Immature natural killer cell (primary cell): ENCODE measurements at regions not wholly inside any gene's neighbourhood (a gene's known extent, or its start where the extent isn't known, plus 50 kb on each side); places are given as distances from the start of the nearest gene placed in this dataset.
"Not testable (repeated sequence)": the region's sequence is repeated elsewhere in the genome, so short reads cannot be mapped to it uniquely, and the experiment has no call there.

Experiments used
- DNase-seq, 3 donors: peaks; one replicate each; pipeline ENCODE4 v3.0.0; 2022; ENCODE audit warnings: mixed read lengths in 1 of 3
- H3K27ac Mint-ChIP-seq, 6 donors: one replicate each; pipeline ENCODE4 v1.8.0; 2020; ENCODE audit warnings: mixed read lengths in 6 of 6, mild to moderate bottlenecking in 5 of 6, inconsistent platforms in 4 of 6, moderate library complexity in 3 of 6
- H3K27me3 Mint-ChIP-seq, 3 donors: one replicate each; pipeline ENCODE4 v1.8.0; 2020 to 2021; ENCODE audit warnings: low read depth in 3 of 3, mild to moderate bottlenecking in 3 of 3, mixed read lengths in 3 of 3, moderate library complexity in 3 of 3, inconsistent platforms in 1 of 3
- H3K36me3 Mint-ChIP-seq, 3 donors: one replicate each; pipeline ENCODE4 v1.8.0; 2020; ENCODE audit warnings: mixed read lengths in 3 of 3, inconsistent platforms in 2 of 3, mild to moderate bottlenecking in 2 of 3
- H3K4me1 Mint-ChIP-seq, 2 donors: one replicate each; pipeline ENCODE4 v1.8.0; 2020; ENCODE audit warnings: inconsistent platforms in 2 of 2, mild to moderate bottlenecking in 2 of 2, mixed read lengths in 2 of 2, moderate library complexity in 1 of 2
- H3K4me3 Mint-ChIP-seq, 5 donors: one replicate each; pipeline ENCODE4 v1.8.0; 2020; ENCODE audit warnings: mild to moderate bottlenecking in 5 of 5, mixed read lengths in 5 of 5, inconsistent platforms in 3 of 5, moderate library complexity in 3 of 5
- H3K9me3 Mint-ChIP-seq, 6 donors: one replicate each; pipeline ENCODE4 v1.8.0; 2020; ENCODE audit warnings: mild to moderate bottlenecking in 6 of 6, mixed read lengths in 6 of 6, inconsistent platforms in 4 of 6, moderate library complexity in 3 of 6

DNA sequence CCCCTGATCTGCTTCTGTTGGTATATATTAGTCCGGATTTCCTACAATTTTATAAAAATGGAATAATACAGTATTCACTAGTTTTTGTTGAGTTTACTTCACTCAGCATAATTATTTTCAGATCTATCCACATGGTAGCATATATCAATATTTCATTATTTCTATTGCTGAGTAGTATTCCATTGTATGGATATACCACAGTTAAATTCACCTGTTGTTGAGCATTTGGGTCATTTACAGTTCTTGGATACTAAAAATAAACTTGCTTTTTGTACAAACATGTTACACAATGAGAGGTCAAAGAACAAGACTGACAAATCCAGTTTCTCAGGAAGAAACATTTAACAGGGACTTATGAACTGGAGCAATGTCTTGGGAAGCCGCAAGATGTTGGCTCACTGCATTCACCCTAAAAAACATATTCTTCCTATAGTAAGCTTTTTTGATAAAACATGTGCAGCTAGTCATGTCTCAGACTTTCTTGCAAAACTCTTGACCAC is 126.9 kb upstream of the HS3ST2 start:
- no peak for DNase-seq
- H3K27ac Mint-ChIP-seq = no peak overlapping the region
- peaks cover 3 to 7% of the 10 kb centered on the region in 2 donors for H3K4me1 Mint-ChIP-seq
- peaks cover 0 to 10% (median 4%) of the 10 kb centered on the region in 6 donors for H3K9me3 Mint-ChIP-seq
- H3K36me3 Mint-ChIP-seq = no peaks in the 10 kb centered on the region
- peaks cover 0 to 6% (median 3%) of the 10 kb centered on the region in 3 donors for H3K27me3 Mint-ChIP-seq
- no peak overlapping the region for H3K4me3 Mint-ChIP-seq

DNA sequence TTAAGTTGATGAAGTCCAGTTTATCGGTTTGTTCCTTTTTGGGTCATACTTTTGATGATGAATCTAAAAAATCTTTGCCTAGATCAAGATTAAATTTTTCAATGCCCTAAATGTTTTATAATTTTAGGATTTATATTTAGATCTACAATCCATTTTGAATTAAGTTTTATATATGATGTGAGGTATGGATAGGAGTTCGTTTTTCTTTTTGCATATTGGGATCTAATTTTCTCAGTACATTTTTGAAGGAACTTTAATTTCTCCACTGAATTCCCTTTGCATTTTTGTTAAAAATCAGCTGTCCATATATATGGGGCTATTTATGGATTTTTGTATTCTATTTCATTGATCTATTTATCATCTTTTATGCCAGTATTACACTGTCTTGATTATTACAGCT is 125.5 kb upstream of the HS3ST2 start:
- Mint-ChIP-seq H3K4me3 (no peak overlapping the region), H3K27me3 (peaks cover 0 to 6% (median 3%) of the 10 kb centered on the region in 3 donors), H3K36me3 (no peaks in the 10 kb centered on the region), H3K9me3 (peaks cover 0 to 10% (median 4%) of the 10 kb centered on the region in 6 donors), H3K4me1 (peaks cover 3 to 7% of the 10 kb centered on the region in 2 donors), H3K27ac (no peak overlapping the region)
- no peak for DNase-seq

DNA sequence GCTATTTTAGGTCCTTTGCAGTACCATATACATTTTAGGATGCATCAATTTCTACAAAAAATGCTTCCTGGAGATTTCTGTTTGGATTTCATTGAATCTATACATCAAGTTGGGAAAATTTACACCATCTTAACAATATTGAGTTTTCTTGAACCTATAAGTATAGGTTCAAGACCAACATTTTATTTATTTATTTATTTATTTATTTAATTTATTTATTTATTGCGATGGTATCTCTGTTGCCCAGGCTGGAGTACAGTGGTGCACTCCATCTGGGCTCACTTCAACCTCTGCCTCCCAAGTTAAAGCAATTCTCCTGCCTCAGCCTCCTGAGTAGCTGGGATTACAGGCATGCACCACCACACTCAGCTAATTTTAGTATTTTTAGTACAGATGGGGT is 125.0 kb upstream of the HS3ST2 start:
- Mint-ChIP-seq H3K27me3 (peaks cover 0 to 6% (median 3%) of the 10 kb centered on the region in 3 donors), H3K27ac (no peak overlapping the region), H3K4me3 (no peak overlapping the region), H3K4me1 (peaks cover 3 to 7% of the 10 kb centered on the region in 2 donors), H3K36me3 (no peaks in the 10 kb centered on the region), H3K9me3 (peaks cover 0 to 10% (median 4%) of the 10 kb centered on the region in 6 donors)
- DNase-seq = no peak

DNA sequence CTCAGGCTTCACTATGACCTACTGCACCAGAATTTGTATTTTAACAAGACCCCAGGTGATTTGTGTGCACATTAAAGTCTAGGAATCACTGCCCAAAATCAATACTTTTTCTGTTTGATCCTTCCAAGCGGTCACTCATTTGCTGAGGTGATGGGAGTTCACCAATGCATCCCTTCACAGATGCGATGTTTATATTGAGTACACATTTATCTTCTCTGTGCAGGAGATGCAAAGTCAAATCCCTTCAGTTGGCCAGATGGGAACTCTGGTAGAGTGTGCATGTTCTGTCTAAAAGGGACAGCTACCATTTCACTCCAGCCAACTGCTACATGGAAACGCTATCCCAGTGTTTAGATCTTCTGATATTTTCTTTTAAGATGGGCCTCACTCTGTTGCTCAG is 122.6 kb upstream of the HS3ST2 start:
- no peak for DNase-seq
- Mint-ChIP-seq H3K4me3 (no peak overlapping the region), H3K9me3 (peaks cover 0 to 5% (median 2%) of the 10 kb centered on the region in 6 donors), H3K4me1 (no peaks in the 10 kb centered on the region), H3K36me3 (no peaks in the 10 kb centered on the region), H3K27ac (no peak overlapping the region), H3K27me3 (peaks cover 0 to 4% (median 2%) of the 10 kb centered on the region in 3 donors)

DNA sequence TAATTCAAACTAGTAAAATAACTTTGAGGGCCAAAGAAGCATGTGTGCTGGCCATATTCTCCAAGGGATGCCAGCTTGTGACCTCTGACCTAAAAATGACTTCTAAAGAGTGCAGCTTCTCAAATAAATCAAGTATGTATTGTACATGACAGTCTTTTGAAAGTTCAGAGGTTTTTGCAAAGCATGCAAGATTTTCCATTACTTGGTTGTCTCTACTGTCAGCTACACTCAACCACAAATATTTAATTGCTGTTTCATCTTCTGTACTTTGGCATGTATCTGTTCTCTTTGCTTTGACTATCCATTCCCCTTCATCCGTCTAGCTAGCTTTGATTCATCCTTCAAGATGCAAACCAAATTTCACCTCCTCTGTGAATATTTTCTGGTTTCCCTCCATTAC is 121.9 kb upstream of the HS3ST2 start:
- no peaks in the 10 kb centered on the region for H3K36me3 Mint-ChIP-seq
- H3K27me3 Mint-ChIP-seq = peaks cover 0 to 4% (median 2%) of the 10 kb centered on the region in 3 donors
- DNase-seq = no peak
- H3K4me3 Mint-ChIP-seq = no peak overlapping the region
- no peak overlapping the region for H3K27ac Mint-ChIP-seq
- peaks cover 0 to 2% (median under 1%) of the 10 kb centered on the region in 6 donors for H3K9me3 Mint-ChIP-seq
- no peaks in the 10 kb centered on the region for H3K4me1 Mint-ChIP-seq

DNA sequence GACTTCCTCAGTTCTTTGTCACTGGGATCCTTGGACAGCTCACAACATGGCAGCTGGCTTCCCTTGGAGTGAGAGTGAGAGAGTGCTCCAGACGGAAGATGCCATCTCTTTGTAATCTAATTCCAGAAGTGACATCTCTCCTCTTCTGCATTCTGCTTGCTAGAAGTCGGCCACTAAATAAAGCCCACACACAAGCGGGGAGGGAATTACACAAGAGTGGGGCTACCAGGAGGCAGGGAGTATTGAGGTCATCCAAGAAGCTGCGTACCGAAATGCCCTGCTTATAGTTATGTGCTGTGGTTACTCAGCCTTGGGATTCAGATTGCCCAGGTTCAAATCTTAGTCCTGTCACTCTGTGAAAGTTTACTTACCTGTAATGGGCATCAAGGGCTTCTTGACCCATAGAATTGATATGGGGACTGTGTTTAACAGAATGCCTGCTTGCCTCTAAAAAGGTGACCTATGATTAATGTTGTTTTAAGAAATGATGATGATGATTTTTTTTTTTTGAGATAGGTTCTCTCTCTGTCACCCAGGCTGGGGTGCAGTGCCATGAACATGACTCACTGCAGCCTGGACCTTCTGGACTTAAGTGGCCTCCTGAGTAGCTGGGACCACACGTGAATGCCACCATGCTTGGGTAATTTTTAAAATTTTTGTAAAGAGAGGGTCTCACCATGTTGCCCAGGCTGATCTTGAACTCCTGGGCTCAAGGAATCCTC is 120.9 kb upstream of the HS3ST2 start:
- no peak overlapping the region for H3K27ac Mint-ChIP-seq
- H3K36me3 Mint-ChIP-seq = no peaks in the 10 kb centered on the region
- H3K27me3 Mint-ChIP-seq = no peaks in the 10 kb centered on the region
- no peak for DNase-seq
- no peaks in the 10 kb centered on the region for H3K4me1 Mint-ChIP-seq
- H3K9me3 Mint-ChIP-seq = no peaks in the 10 kb centered on the region
- no peak overlapping the region for H3K4me3 Mint-ChIP-seq

DNA sequence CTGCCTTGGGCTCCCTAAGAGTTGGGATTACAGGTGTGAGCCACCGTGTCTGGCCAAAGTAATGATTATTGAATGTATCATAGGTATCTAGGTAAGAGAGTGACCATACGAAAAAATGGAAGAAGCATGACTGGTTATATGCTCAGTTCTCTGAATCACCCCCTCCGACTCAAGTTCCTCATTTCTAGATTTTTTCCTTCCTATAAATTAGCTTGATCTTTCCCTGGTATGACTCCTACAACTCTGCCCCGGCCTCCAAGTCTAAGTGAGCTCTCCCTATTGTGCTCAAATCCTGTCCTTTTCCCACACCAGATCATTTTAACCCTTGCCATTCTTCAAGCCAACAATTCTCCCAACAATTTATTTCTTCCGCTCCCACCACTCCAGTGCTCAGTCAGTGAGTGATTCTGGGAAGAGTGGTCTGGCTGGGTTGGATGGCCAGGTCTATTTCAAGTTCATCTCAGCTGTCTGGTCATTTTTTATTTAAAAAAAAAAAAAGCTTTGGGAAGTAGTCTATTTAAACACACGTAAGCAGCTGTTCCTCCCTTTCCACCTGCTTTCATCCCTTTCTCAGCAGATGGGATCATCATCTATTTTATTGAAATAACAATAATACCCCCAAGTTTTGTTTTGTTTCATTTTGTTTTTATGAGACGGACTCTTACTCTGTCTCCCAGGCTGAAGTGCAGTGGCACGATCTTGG is 120.2 kb upstream of the HS3ST2 start:
- H3K4me3 Mint-ChIP-seq = no peak overlapping the region
- no peaks in the 10 kb centered on the region for H3K36me3 Mint-ChIP-seq
- H3K9me3 Mint-ChIP-seq = no peaks in the 10 kb centered on the region
- DNase-seq = no peak
- no peak overlapping the region for H3K27ac Mint-ChIP-seq
- no peaks in the 10 kb centered on the region for H3K27me3 Mint-ChIP-seq
- H3K4me1 Mint-ChIP-seq = no peaks in the 10 kb centered on the region

DNA sequence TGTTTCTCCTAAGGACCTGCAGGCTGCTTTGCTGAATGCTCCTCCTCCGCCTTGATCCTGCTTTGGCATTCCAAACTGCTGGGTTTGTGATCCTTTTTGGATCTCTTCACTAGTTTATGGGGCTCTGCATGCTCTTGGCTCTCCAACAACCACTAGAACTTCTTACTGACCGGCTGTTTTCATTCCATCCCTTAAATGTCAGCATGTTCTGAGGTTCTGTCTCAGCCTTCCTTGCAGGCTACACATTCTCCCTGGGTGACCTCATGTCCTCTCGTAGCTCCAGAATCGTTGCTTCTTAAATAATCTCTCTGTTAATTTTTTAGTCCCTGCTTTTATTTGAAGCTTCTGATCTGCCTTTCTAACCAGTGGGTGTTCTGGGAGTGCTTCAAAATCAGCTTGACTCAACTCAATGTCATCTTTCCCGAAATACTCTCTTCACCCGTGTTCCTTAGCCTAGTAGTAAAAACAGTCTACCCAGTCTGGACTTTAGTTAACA is 119.0 kb upstream of the HS3ST2 start:
- no peak for DNase-seq
- no peak overlapping the region for H3K4me3 Mint-ChIP-seq
- H3K27ac Mint-ChIP-seq = no peak overlapping the region
- H3K36me3 Mint-ChIP-seq = no peaks in the 10 kb centered on the region
- H3K9me3 Mint-ChIP-seq = no peaks in the 10 kb centered on the region
- no peaks in the 10 kb centered on the region for H3K4me1 Mint-ChIP-seq
- peaks cover 0 to 3% (median 0%) of the 10 kb centered on the region in 3 donors for H3K27me3 Mint-ChIP-seq

DNA sequence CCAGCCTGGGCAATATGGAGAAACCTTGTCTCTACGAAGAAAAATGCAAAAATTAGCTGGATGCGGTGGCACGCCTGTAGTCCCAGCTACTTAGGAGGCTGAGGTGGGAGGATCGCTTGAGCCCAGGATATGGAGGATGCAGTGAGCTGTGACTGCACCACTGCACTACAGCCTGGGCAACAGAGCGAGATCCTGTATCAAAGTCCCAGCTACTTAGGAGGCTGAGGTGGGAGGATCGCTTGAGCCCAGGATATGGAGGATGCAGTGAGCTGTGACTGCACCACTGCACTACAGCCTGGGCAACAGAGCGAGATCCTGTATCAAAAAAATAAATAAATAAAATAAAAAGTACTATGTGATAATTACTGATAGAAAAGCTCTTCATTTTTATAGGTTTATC is 118.2 kb upstream of the HS3ST2 start:
- not testable (repeated sequence) for H3K4me1 Mint-ChIP-seq, DNase-seq, H3K9me3 Mint-ChIP-seq, H3K4me3 Mint-ChIP-seq, H3K27me3 Mint-ChIP-seq, H3K36me3 Mint-ChIP-seq, H3K27ac Mint-ChIP-seq

DNA sequence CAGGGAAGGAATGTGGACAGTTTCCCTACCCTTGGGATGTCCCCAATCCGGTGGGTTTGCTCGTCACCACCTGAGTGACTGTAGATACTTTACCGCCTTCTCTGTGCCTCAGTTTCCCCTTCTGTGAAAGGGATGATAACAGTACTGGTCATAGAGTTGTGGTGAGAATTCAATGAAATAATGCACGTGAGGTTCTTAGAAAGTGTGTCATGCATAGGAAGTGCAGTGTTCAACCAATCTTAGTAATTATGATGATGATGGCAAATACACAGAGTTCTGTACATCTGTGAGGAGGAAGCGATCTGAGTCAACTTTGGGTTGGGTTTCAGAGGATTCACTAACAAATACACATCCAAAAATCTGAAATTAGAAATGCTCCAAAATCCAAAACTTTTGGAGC is 114.6 kb upstream of the HS3ST2 start:
- H3K4me1 Mint-ChIP-seq = no peaks in the 10 kb centered on the region
- H3K9me3 Mint-ChIP-seq = no peaks in the 10 kb centered on the region
- peaks cover 0 to 4% (median 3%) of the 10 kb centered on the region in 3 donors for H3K27me3 Mint-ChIP-seq
- no peak for DNase-seq
- no peaks in the 10 kb centered on the region for H3K36me3 Mint-ChIP-seq
- no peak overlapping the region for H3K27ac Mint-ChIP-seq
- no peak overlapping the region for H3K4me3 Mint-ChIP-seq

DNA sequence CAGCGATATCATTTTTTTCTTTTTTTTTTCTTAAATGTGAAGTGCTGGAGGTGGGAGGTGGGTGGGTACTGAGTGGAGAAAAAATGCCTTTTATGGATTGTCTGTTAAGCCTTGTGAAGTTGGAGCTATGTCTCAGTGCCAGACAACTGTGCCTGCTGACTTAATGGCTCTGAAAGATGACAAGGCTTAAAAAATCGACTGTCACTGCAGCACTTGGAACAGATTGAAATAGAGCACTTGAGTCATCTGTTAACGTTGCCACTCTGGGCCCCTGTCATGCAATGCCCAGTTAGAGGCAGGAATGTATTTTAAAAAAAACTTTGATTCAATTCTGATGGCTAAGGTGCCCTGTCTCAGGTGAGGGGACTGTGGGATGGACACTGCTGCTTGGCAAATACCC is 108.2 kb upstream of the HS3ST2 start:
- Mint-ChIP-seq H3K27me3 (peaks cover 0 to 11% (median 1%) of the 10 kb centered on the region in 3 donors), H3K4me1 (no peaks in the 10 kb centered on the region), H3K4me3 (no peak overlapping the region), H3K9me3 (peaks cover 0 to 1% (median 0%) of the 10 kb centered on the region in 6 donors), H3K36me3 (no peaks in the 10 kb centered on the region), H3K27ac (no peak overlapping the region)
- no peak for DNase-seq

DNA sequence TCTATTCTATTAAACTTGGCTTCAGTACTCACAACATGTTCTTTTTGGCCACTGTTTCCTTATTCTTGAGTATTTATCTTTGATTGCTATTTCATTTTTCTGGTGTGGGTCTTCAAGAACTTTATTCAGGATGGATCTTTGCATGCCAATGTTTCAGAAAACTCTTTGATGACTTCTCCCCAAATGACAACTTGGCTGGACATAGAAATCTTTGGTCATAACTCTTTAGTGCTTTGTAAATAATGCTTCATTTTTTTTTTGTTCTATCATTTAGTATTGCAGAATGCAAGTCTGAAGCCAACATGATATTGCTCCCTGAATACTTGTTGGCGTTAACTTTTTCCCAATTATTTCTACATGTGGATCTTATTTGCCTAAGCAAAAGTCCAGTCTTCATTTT is 103.6 kb upstream of the HS3ST2 start:
- Mint-ChIP-seq H3K36me3 (peaks cover 0 to 3% (median 0%) of the 10 kb centered on the region in 3 donors), H3K4me3 (no peak overlapping the region), H3K27me3 (peaks cover 0 to 11% (median 6%) of the 10 kb centered on the region in 3 donors), H3K27ac (no peak overlapping the region), H3K9me3 (peaks cover 1 to 20% (median 12%) of the 10 kb centered on the region in 6 donors), H3K4me1 (no peaks in the 10 kb centered on the region)
- no peak for DNase-seq

DNA sequence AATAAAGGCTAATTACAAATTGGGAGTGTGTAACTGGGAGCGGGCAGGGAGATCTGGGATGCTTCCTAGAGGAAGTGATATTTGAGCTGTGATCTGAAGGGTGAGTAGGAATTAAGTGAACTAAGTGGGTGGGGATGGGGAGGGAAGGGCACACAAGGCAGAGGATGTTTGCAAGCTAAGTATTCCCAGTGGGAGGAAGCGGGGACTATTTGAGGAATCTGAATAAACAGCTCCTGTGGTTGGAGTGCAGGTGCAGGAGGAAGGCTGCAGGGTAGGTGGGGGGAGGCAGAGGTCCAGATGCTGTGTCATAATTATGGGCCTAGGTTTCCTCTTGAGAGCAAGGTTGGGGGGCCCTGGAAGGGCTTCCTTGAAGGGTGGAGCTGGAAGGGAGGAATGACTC is 102.1 kb upstream of the HS3ST2 start:
- Mint-ChIP-seq H3K9me3 (peaks cover 2 to 20% (median 12%) of the 10 kb centered on the region in 6 donors), H3K4me1 (no peaks in the 10 kb centered on the region), H3K27me3 (peaks cover 0 to 14% (median 6%) of the 10 kb centered on the region in 3 donors), H3K27ac (no peak overlapping the region), H3K4me3 (no peak overlapping the region), H3K36me3 (peaks cover 0 to 3% (median 0%) of the 10 kb centered on the region in 3 donors)
- DNase-seq = no peak

DNA sequence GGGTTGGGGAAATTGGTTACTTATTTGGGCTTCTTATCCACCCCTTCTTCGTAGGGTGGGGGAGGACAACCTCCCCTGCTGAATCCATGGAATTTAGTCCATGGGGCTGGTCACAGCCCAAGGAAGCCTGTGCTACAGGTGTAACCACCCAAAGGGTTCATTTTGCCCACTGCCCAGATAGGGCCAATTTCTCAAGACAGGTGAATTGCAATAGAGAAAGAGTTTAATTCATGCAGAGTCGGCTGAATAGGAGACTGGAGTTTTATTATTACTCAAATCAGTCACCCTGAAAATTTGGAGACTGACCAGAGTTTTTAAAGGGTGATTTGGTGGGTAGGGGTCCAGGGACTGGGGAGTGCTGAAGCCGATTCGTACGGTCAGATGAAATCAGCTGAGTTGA is 101.5 kb upstream of the HS3ST2 start:
- H3K36me3 Mint-ChIP-seq = peaks cover 0 to 3% (median 0%) of the 10 kb centered on the region in 3 donors
- H3K27ac Mint-ChIP-seq = no peak overlapping the region
- H3K9me3 Mint-ChIP-seq = peaks cover 2 to 20% (median 12%) of the 10 kb centered on the region in 6 donors

More for the DNA sequence above, 101.5 kb upstream of the HS3ST2 start:
- H3K4me3 Mint-ChIP-seq = no peak overlapping the region
- peaks cover 0 to 13% (median 6%) of the 10 kb centered on the region in 3 donors for H3K27me3 Mint-ChIP-seq
- DNase-seq = no peak
- H3K4me1 Mint-ChIP-seq = no peaks in the 10 kb centered on the region
